GM21515 (cell line): ENCODE measurements at regions not wholly inside any gene's neighbourhood (a gene's known extent, or its start where the extent isn't known, plus 50 kb on each side); places are given as distances from the start of the nearest gene placed in this dataset.

ENCODE experiments used
- ATAC-seq: cut with Tn5 transposase; IDR thresholded peaks from one replicate; pipeline ENCODE4 v1.9.1; 2021; ENCODE audit not compliant: unreplicated experiment

- ATAC-seq: no peak
Measured at GRCh38 chr12:24424376-24424775, 474.9 kb upstream of the SOX5 start.

- no peak for ATAC-seq
Measured at GRCh38 chr12:24423611-24424010, 474.1 kb upstream of the SOX5 start.

DNA sequence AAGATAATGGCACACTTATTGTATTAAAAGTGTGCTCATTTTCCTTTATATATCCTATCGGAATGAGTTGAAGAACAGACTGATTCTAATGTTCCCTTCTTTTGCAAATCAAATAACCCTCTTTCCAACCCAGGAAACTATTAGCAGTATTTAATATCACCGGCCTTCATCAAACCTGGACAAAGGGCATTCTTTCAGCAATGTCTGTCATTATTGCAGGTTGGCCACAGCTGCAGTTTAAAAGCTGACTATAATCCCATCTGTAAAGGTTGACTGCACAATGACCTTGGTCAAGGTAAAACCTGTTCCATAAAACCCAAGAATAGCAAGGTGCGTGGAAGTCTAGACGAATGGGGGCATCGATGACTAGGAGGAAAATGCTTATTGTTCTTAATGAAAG is 472.3 kb upstream of the SOX5 start:
- no peak for ATAC-seq

GRCh38 chr12:24418157-24418556 is 468.7 kb upstream of the SOX5 start:
- ATAC-seq: no peak

- ATAC-seq: no peak
Measured at GRCh38 chr12:24416423-24417109, 467.1 kb upstream of the SOX5 start.

DNA sequence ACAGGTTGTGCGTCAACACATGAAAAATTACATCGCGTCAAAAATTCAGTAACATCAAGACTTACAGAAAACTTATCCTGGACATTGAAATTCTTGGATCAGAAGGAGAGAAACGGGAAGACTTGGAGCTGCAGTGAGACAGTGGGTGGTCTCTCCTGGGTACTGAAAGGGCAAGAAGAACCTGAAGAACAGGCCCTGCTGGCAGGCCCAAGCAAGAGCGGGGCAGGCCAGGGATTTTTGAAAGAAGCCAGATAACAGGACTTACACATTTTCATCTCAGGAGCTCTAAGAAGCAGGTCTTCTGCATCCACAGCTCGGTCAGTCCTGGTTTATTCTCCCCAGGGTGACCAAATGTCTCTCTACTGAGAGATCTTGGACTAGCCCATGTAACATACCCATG is 466.5 kb upstream of the SOX5 start:
- ATAC-seq: no peak

DNA sequence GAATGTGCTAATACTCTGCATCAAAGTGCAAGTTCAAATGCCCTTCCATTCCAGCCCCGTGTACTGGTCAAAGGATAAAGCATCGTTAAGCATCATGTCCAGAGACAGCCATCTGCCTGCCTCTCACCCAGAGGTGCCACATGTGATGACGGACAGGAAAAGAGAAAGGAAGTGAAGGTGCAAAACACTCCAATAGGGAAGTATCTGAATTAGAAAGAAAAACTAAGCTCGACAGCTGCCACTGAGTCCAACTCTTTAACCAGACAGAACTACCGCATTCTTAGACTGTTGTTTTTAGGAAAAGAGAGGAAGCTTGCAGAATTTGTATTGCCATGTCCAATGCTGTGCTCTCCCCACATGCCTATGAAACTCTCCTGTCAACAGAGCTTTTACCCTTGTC is 465.0 kb upstream of the SOX5 start:
- no peak for ATAC-seq

GRCh38 chr12:24411948-24412347 is 462.5 kb upstream of the SOX5 start:
- no peak for ATAC-seq

- no peak for ATAC-seq
Measured at GRCh38 chr12:24409868-24410267, 460.4 kb upstream of the SOX5 start.

DNA sequence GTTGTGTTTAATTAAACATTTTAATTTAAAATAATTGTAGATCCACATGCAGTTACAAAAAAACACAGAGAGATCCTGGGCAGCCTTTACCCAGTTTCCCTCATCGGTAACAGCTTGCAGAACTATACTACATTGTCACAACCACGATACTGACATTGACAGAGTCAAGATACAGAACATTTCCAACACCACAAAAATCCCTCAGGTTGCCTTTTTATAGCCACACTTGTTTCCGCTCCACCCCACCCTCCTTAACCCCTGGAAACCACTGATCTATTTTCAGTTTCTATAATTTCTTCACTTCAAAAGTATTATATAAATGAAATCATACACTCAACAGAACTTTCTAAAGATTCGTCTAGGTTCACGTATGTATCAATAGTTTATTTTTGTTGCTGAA is 458.8 kb upstream of the SOX5 start:
- ATAC-seq: no peak

DNA sequence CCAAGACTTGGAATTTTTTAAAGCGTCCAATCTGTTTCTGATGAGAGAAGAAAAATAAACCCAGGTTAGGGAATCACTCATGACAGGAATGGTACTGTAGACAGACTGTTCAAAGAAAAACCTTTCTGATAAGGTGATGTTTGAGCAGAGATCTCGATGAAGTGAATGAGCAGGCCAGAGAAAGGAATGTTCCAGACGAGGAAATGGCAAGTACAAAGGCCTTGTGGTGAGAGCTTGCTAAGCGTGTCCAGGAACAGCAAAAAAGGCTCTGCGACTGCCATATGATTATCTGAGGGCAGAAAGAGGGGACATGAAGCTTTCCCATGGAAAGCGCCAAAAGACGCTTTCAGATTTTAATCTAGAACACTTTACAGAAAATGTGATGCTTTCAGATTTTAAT is 458.4 kb upstream of the SOX5 start:
- ATAC-seq: no peak

GRCh38 chr12:24404086-24404815 is 454.8 kb upstream of the SOX5 start:
- ATAC-seq: no peak

DNA sequence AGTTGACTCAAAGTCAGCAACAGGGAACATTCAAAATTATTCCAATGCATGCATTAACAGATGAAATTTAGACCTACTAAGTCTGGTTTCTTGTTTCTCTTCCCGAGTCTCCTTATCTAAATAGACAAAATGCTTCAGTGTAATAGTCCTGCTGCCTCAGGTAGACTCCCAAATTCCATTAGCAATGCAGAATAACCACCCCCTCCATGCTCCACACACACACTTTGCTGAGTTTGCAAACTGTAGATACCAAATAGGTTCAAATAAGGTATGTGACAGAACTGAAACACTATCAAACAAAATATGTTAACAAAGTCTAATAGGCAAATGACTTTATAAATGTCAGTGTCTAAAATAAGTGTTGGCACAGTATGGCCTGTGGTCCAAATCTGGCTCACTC is 451.1 kb upstream of the SOX5 start:
- ATAC-seq: no peak

DNA sequence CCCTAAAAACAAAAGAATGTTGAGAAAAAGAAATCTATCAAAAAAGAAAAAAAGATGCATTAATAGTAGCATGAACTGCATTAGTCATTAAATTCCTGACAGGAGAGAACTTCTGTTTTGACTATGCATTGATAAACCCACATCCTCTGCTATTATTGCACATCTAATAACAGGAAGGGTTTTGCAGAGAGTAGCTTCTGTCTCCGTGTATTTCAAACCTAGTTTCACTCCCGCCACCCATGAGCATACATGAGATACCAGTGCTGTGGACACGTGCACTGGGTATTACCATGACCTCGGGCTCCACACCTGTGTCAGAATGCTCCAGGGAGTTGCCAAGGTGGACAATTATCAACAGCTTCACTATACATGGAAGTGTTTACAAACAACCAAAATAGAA is 449.1 kb upstream of the SOX5 start:
- peak; percentile 86 for ATAC-seq

GRCh38 chr12:24396224-24396623 is 446.8 kb upstream of the SOX5 start:
- no peak for ATAC-seq

DNA sequence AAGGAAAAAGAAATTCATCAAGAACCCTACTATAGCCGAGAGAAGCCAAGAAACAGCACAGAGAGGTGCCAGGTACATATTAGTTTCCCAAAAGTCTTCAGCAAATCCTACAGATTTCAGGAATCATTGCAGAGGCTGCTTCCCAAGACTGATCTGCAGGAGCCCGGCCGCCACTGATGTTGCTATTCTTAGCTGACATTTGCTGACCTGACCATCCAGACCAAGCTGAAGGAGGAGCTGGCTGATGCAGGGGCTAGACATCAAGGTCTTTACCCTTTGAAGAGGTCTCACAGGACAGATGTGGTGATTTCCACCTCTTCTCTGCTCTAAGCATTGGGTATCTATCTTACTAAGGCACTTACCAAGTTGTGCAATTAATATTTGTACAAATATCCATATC is 444.8 kb upstream of the SOX5 start:
- no peak for ATAC-seq

DNA sequence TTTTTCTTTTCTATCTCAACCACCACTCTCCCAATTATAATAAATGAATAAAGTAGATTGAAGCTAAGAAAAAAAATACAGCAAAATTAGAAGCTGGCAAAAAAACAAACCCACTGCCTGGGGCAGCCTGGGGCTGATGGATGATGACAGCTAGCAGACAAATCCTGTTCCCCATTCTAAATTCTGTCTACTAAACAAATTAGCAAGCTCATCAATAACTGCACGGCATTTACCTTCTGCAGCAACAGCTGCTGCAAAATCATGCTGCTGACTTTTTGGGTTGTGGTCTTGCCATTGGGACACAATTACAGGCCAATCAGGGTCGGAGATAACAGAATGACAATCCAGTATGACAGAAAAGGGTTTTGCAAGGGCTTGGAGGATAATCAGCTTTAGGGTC is 443.6 kb upstream of the SOX5 start:
- no peak for ATAC-seq

- ATAC-seq: no peak
Measured at GRCh38 chr12:24389394-24389793, 439.9 kb upstream of the SOX5 start.

- ATAC-seq: no peak
Measured at GRCh38 chr12:24387381-24387780, 437.9 kb upstream of the SOX5 start.

GRCh38 chr12:24386836-24387235 is 437.4 kb upstream of the SOX5 start:
- ATAC-seq: no peak

GRCh38 chr12:24381790-24382189 is 432.3 kb upstream of the SOX5 start:
- no peak for ATAC-seq

DNA sequence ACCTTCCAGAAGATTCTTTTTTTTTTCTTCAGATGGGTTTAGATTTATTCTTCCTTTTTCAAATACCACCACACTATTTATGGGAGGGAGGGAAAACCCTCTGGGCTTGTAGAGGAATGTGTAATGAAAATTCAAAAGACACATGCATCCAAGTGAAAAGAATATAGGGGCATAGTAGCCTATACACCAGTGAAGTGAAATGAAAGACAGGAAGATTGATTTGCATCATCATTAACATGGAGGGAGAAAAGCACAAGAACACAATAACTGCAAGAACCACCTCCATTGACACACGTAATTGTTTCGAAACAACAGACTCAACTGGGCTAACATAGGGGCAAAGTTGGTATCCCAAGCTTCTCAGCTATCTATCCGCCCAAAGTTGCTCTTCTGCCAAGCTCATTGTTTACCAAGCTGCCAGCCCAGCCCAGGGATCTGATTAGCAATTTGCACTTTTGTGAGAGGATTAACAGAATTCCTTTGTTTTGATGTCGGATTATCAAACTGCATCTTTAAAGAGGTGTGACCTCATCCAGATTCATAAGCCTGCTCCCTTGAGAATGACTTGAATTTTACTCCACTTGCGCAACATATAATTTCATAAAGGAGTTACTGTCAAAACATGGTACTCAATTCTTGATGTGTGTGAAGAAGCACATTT is 430.5 kb upstream of the SOX5 start:
- ATAC-seq: no peak
